ENCODE measurements at regions not wholly inside any gene's neighbourhood (a gene's known extent, or its start where the extent isn't known, plus 50 kb on each side); places are given as distances from the start of the nearest gene placed in this dataset.
"Not testable (repeated sequence)": the region's sequence is repeated elsewhere in the genome, so short reads cannot be mapped to it uniquely, and the experiment has no call there.

- no peak overlapping the region for H3K27ac ChIP-seq (ENCODE audit: low read length)
- intact Hi-C loops (cut with DNase I) = loop anchor here in 3 of 4 donors (5.0 to 10.0 kb wide), 6 partner anchors 108 to 568 kb away; no protein-coding TSS in a partner anchor
These were observed 318.7 kb upstream of the NCKAP5 start for GRCh38 chr2:133886735-133887675.

GRCh38 chr2:133887676-133888040 is 319.4 kb upstream of the NCKAP5 start:
- WGBS = 81% methylated on average over 4 of the region's 4 CpGs
- DNase-seq (no peak), ATAC-seq (no peak)
- Histone ChIP-seq H3K4me1 (ENCODE audit: control insufficient read depth, insufficient read depth, low read length) (no peaks in the 10 kb centered on the region), H3K4me3 (ENCODE audit: low read length) (no peak overlapping the region), H3K27ac (ENCODE audit: low read length) (no peak overlapping the region), H3K9me3 (ENCODE audit: control insufficient read depth, low read length) (no peaks in the 10 kb centered on the region), H3K27me3 (ENCODE audit: control insufficient read depth, insufficient read depth) (no peaks in the 10 kb centered on the region)
- intact Hi-C loops (cut with DNase I) = loop anchor here in 3 of 4 donors (5.0 to 10.0 kb wide), 6 partner anchors 107 to 567 kb away; no protein-coding TSS in a partner anchor

More at GRCh38 chr2:133886735-133887675, 318.7 kb upstream of the NCKAP5 start:
- ATAC-seq (peak; percentile 71 to 72), DNase-seq (peak; percentile 66 to 90 (median 78))
- Histone ChIP-seq H3K4me1 (ENCODE audit: control insufficient read depth, insufficient read depth, low read length) (no peaks in the 10 kb centered on the region), H3K9me3 (ENCODE audit: control insufficient read depth, low read length) (no peaks in the 10 kb centered on the region), H3K27me3 (ENCODE audit: control insufficient read depth, insufficient read depth) (no peaks in the 10 kb centered on the region), H3K4me3 (ENCODE audit: low read length) (no peak overlapping the region)
- 41% methylated on average over 19 of the region's 19 CpGs for WGBS

- intact Hi-C loops (cut with DNase I) = loop anchor here in 3 of 4 donors (5.0 to 10.0 kb wide), 6 partner anchors 107 to 567 kb away; no protein-coding TSS in a partner anchor
- H3K4me3 ChIP-seq (ENCODE audit: low read length) = no peak overlapping the region
- ATAC-seq (no peak), DNase-seq (no peak)
- H3K4me1 ChIP-seq (ENCODE audit: control insufficient read depth, insufficient read depth, low read length) = no peaks in the 10 kb centered on the region
- WGBS = 92% methylated on average over 8 of the region's 8 CpGs
- no peaks in the 10 kb centered on the region for H3K27me3 ChIP-seq (ENCODE audit: control insufficient read depth, insufficient read depth)
- no peaks in the 10 kb centered on the region for H3K9me3 ChIP-seq (ENCODE audit: control insufficient read depth, low read length)
- H3K27ac ChIP-seq (ENCODE audit: low read length) = no peak overlapping the region
These were observed 319.8 kb upstream of the NCKAP5 start for GRCh38 chr2:133888107-133888506.

GRCh38 chr2:133888621-133889219 is 320.5 kb upstream of the NCKAP5 start:
- ATAC-seq (no peak), DNase-seq (no peak)
- H3K27me3 ChIP-seq (ENCODE audit: control insufficient read depth, insufficient read depth) = no peaks in the 10 kb centered on the region
- no peak overlapping the region for H3K4me3 ChIP-seq (ENCODE audit: low read length)
- intact Hi-C loops (cut with DNase I) = loop anchor here in 3 of 4 donors (5.0 to 10.0 kb wide), 6 partner anchors 106 to 566 kb away; no protein-coding TSS in a partner anchor
- no peaks in the 10 kb centered on the region for H3K9me3 ChIP-seq (ENCODE audit: control insufficient read depth, low read length)
- no peak overlapping the region for H3K27ac ChIP-seq (ENCODE audit: low read length)
- H3K4me1 ChIP-seq (ENCODE audit: control insufficient read depth, insufficient read depth, low read length) = no peaks in the 10 kb centered on the region
- 86% methylated on average over 8 of the region's 8 CpGs for WGBS

GRCh38 chr2:133892352-133892913 is 324.2 kb upstream of the NCKAP5 start:
- intact Hi-C loops (cut with DNase I) = no loop called here
- no peaks in the 10 kb centered on the region for H3K4me1 ChIP-seq (ENCODE audit: control insufficient read depth, insufficient read depth, low read length)
- no peaks in the 10 kb centered on the region for H3K27me3 ChIP-seq (ENCODE audit: control insufficient read depth, insufficient read depth)
- no peak overlapping the region for H3K27ac ChIP-seq (ENCODE audit: low read length)
- H3K9me3 ChIP-seq (ENCODE audit: control insufficient read depth, low read length) = no peaks in the 10 kb centered on the region
- peak in 2 of 3 donors; percentile 20 to 69 for DNase-seq
- 54% methylated on average over 8 of the region's 8 CpGs for WGBS
- H3K4me3 ChIP-seq (ENCODE audit: low read length) = no peak overlapping the region
- ATAC-seq = peak in 1 of 2 donors; percentile 33

- intact Hi-C loops (cut with DNase I) = no loop called here
- DNase-seq (no peak), ATAC-seq (no peak)
- H3K27ac ChIP-seq (ENCODE audit: low read length) = no peak overlapping the region
- no peak overlapping the region for H3K4me3 ChIP-seq (ENCODE audit: low read length)
- no peaks in the 10 kb centered on the region for H3K4me1 ChIP-seq (ENCODE audit: control insufficient read depth, insufficient read depth, low read length)
- WGBS = 93% methylated on average over 9 of the region's 9 CpGs
- no peaks in the 10 kb centered on the region for H3K27me3 ChIP-seq (ENCODE audit: control insufficient read depth, insufficient read depth)
- H3K9me3 ChIP-seq (ENCODE audit: control insufficient read depth, low read length) = no peaks in the 10 kb centered on the region
These were observed 326.2 kb upstream of the NCKAP5 start for GRCh38 chr2:133894429-133894828.

GRCh38 chr2:133897838-133898237 is 329.6 kb upstream of the NCKAP5 start:
- DNase-seq; ATAC-seq; intact Hi-C loops (cut with DNase I); H3K27ac ChIP-seq (ENCODE audit: low read length); H3K4me1 ChIP-seq (ENCODE audit: control insufficient read depth, insufficient read depth, low read length); H3K4me3 ChIP-seq (ENCODE audit: low read length); H3K27me3 ChIP-seq (ENCODE audit: control insufficient read depth, insufficient read depth); H3K9me3 ChIP-seq (ENCODE audit: control insufficient read depth, low read length): not testable (repeated sequence)
- WGBS = 84% methylated on average over 4 of the region's 4 CpGs

GRCh38 chr2:133900909-133901308 is 332.6 kb upstream of the NCKAP5 start:
- Histone ChIP-seq H3K4me3 (ENCODE audit: low read length) (no peak overlapping the region), H3K4me1 (ENCODE audit: control insufficient read depth, insufficient read depth, low read length) (no peaks in the 10 kb centered on the region), H3K9me3 (ENCODE audit: control insufficient read depth, low read length) (no peaks in the 10 kb centered on the region), H3K27ac (ENCODE audit: low read length) (no peak overlapping the region), H3K27me3 (ENCODE audit: control insufficient read depth, insufficient read depth) (no peaks in the 10 kb centered on the region)
- no peak for DNase-seq
- WGBS = 69% methylated on average over 3 of the region's 3 CpGs
- no peak for ATAC-seq
- intact Hi-C loops (cut with DNase I) = no loop called here

- Histone ChIP-seq H3K4me1 (ENCODE audit: control insufficient read depth, insufficient read depth, low read length) (no peaks in the 10 kb centered on the region), H3K27me3 (ENCODE audit: control insufficient read depth, insufficient read depth) (no peaks in the 10 kb centered on the region), H3K27ac (ENCODE audit: low read length) (no peak overlapping the region), H3K9me3 (ENCODE audit: control insufficient read depth, low read length) (no peaks in the 10 kb centered on the region), H3K4me3 (ENCODE audit: low read length) (no peak overlapping the region)
- intact Hi-C loops (cut with DNase I) = no loop called here
- ATAC-seq (no peak), DNase-seq (no peak)
These were observed 338.1 kb upstream of the NCKAP5 start for GRCh38 chr2:133906396-133906795.

- intact Hi-C loops (cut with DNase I) = no loop called here
- no peak overlapping the region for H3K4me3 ChIP-seq (ENCODE audit: low read length)
- DNase-seq = no peak
- no peak for ATAC-seq
- H3K27ac ChIP-seq (ENCODE audit: low read length) = no peak overlapping the region
- H3K27me3 ChIP-seq (ENCODE audit: control insufficient read depth, insufficient read depth) = no peaks in the 10 kb centered on the region
- H3K9me3 ChIP-seq (ENCODE audit: control insufficient read depth, low read length) = no peaks in the 10 kb centered on the region
- H3K4me1 ChIP-seq (ENCODE audit: control insufficient read depth, insufficient read depth, low read length) = no peaks in the 10 kb centered on the region
These were observed 338.7 kb upstream of the NCKAP5 start for GRCh38 chr2:133906926-133907325.

- no peak overlapping the region for H3K27ac ChIP-seq (ENCODE audit: low read length)
- DNase-seq = no peak
- H3K9me3 ChIP-seq (ENCODE audit: control insufficient read depth, low read length) = no peaks in the 10 kb centered on the region
- ATAC-seq = peak in 1 of 2 donors; percentile 42
- no peaks in the 10 kb centered on the region for H3K27me3 ChIP-seq (ENCODE audit: control insufficient read depth, insufficient read depth)
- intact Hi-C loops (cut with DNase I) = no loop called here
- H3K4me1 ChIP-seq (ENCODE audit: control insufficient read depth, insufficient read depth, low read length) = no peaks in the 10 kb centered on the region
- no peak overlapping the region for H3K4me3 ChIP-seq (ENCODE audit: low read length)
These were observed 339.9 kb upstream of the NCKAP5 start for GRCh38 chr2:133908171-133908570.

Measured in right cardiac atrium (tissue), 5 donors.